ENCODE measurements at regions not wholly inside any gene's neighbourhood (a gene's known extent, or its start where the extent isn't known, plus 50 kb on each side); places are given as distances from the start of the nearest gene placed in this dataset.
A peak's percentile ranks its signal among the peaks of the same experiment; 100 is the strongest.

DNA sequence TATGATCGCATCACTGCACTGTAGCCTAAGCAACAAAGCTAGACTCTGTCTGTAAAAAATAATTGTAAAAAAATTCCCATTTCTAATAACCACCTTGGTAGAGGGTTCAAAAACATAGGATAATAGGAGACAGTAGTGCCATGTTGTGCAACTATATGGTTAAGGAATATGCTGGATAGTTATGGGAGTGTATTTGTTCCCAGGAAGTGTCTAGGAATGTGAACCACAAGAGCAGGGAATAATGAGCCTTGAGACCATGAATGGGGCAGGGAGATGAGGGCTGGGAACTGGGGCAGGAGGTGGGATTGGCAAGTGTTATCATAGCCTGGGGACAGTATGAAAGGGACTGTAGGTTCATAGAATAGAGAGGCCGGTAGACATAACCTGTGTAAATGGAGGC lies 50.4 kb downstream of the RUSC2 start:
- Mint-ChIP-seq H3K9me3 (no peaks in the 10 kb centered on the region), H3K27me3 (ENCODE audit: low read depth) (peaks cover 29% of the 10 kb centered on the region), H3K36me3 (ENCODE audit: insufficient read depth) (peaks cover 1% of the 10 kb centered on the region), H3K4me1 (ENCODE audit: low read depth) (no peaks in the 10 kb centered on the region), H3K4me3 (no peak overlapping the region)
- DNase-seq (no peak), ATAC-seq (no peak)

DNA sequence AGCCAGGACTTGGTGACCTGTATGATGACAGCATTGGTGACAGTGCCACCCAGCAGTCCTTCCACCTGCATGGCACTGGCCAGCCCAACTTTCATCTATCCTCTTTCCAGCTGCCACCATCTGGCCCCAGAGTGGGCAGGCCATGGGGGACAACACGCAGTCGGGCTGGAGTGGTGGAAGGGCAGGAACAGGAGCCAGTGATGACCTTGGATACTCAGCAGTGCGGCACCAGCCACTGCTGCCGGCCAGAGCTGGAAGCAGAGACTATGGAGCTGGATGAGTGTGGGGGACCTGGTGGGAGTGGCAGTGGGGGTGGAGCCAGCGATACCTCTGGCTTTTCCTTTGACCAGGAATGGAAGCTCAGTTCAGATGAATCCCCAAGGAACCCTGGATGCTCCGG lies 56.9 kb downstream of the RUSC2 start:
- no peak for ATAC-seq
- peaks cover 4% of the 10 kb centered on the region for H3K27me3 Mint-ChIP-seq (ENCODE audit: low read depth)
- no peaks in the 10 kb centered on the region for H3K4me1 Mint-ChIP-seq (ENCODE audit: low read depth)
- no peaks in the 10 kb centered on the region for H3K36me3 Mint-ChIP-seq (ENCODE audit: insufficient read depth)
- no peak for DNase-seq
- no peaks in the 10 kb centered on the region for H3K9me3 Mint-ChIP-seq
- no peak overlapping the region for H3K4me3 Mint-ChIP-seq

DNA sequence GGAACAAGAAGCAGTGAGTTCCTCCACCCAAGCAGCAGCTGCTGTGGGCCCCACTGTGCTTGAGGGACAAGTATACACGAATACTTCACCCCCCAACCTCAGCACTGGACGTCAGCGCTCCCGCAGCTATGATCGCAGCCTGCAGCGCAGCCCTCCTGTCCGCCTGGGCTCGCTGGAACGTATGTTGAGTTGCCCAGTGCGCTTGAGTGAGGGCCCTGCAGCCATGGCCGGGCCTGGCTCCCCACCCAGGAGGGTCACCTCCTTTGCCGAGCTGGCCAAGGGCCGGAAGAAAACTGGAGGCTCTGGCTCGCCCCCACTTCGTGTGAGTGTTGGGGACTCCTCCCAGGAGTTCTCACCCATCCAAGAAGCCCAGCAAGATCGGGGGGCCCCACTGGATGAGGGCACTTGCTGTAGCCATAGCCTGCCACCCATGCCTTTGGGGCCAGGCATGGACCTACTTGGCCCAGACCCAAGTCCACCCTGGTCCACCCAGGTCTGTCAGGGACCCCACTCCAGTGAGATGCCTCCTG lies 57.1 kb upstream of the TESK1 start:
- H3K4me1 Mint-ChIP-seq (ENCODE audit: low read depth), result no peaks in the 10 kb centered on the region
- H3K27me3 Mint-ChIP-seq (ENCODE audit: low read depth), result peaks cover 4% of the 10 kb centered on the region
- no peaks in the 10 kb centered on the region for H3K36me3 Mint-ChIP-seq (ENCODE audit: insufficient read depth)
- no peak overlapping the region for H3K4me3 Mint-ChIP-seq
- no peaks in the 10 kb centered on the region for H3K9me3 Mint-ChIP-seq
- DNase-seq, result no peak
- no peak for ATAC-seq

DNA sequence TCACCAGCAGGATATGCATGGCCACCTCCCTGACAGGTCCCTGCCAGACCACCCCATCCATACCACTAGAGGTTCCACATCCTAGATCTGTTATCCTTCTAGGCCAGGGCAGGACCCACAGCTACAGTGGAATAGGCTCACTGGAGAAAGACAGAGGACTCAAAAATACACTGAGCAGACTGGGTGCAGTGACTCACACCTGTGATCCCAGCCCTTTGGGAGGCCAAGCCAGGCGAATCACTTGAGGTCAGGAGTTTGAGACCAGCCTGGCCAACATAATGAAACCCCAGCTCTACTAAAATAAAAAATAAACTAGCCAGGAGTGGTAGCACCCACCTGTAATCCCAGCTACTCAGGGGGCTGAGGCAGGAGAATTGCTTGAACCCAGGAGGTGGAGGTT lies 56.5 kb upstream of the TESK1 start:
- Mint-ChIP-seq H3K4me3 (no peak overlapping the region), H3K4me1 (ENCODE audit: low read depth) (no peaks in the 10 kb centered on the region), H3K27me3 (ENCODE audit: low read depth) (peaks cover 4% of the 10 kb centered on the region), H3K9me3 (no peaks in the 10 kb centered on the region), H3K36me3 (ENCODE audit: insufficient read depth) (no peaks in the 10 kb centered on the region)
- ATAC-seq, result no peak
- no peak for DNase-seq

DNA sequence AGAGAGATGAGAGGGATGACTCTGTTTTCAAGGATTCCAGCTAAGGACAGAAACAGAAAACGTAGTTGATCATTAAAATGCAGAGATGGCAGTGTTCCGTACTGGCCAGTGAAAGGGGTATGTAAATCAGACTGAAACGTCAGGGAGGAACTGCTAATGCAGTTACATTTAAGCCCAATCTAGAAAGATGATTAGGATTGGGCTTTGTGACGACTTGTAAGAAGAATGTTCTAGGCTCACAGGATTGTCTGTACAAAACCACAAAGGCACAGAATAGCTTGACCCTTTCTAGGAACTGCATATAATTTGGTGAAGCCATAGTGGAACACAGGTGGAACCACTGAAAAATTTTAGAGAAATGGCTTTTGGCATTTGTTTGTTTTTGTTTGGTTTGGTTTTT lies 55.6 kb upstream of the TESK1 start:
- Mint-ChIP-seq H3K4me1 (ENCODE audit: low read depth) (no peaks in the 10 kb centered on the region), H3K27me3 (ENCODE audit: low read depth) (peaks cover 4% of the 10 kb centered on the region), H3K36me3 (ENCODE audit: insufficient read depth) (no peaks in the 10 kb centered on the region), H3K4me3 (no peak overlapping the region), H3K9me3 (no peaks in the 10 kb centered on the region)
- no peak for DNase-seq
- ATAC-seq, result no peak

DNA sequence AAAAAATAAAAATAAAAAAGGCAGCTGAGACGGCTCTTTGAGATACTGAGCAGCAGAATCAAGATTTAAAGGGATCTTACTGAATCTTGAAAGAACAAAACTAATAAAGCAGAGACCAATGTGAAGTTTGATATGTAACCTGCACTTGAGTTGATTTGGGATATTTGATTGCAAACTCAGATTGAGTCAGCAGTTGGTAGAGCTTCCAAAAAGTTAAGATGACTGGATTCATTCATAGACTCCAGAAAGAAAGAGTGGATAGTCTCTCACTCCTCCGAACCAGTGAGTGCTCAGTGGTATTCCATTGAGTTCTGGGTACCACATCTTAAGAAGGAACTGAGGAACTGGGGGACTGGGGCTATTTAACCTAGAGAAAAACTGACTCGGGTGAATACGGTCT lies 52.7 kb upstream of the TESK1 start:
- Mint-ChIP-seq H3K4me1 (ENCODE audit: low read depth) (no peaks in the 10 kb centered on the region), H3K36me3 (ENCODE audit: insufficient read depth) (no peaks in the 10 kb centered on the region), H3K27me3 (ENCODE audit: low read depth) (peaks cover 1% of the 10 kb centered on the region), H3K4me3 (no peak overlapping the region), H3K9me3 (no peaks in the 10 kb centered on the region)
- DNase-seq (no peak), ATAC-seq (no peak)

DNA sequence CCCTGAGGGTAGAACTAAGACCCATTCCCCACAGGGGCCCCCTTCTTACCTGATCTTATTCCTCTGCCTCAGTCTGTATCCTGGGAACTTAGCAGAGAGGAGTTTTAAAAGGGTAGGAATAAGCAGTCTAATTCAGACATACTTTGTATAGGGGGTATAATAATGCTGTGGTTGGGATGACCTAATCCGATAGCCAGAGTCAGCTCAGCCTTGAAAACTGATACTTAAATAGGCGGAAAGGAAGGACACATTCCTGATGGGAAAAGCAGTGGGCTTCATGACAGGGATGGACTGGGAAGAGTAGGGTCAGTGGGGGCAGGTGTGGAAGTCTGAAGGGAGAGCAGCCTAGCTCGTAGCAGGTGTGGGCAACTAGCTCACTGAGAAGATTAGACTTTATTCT lies 52.2 kb upstream of the TESK1 start:
- H3K36me3 Mint-ChIP-seq (ENCODE audit: insufficient read depth), result no peaks in the 10 kb centered on the region
- ATAC-seq, result no peak
- no peak overlapping the region for H3K4me3 Mint-ChIP-seq
- no peaks in the 10 kb centered on the region for H3K4me1 Mint-ChIP-seq (ENCODE audit: low read depth)
- peaks cover 1% of the 10 kb centered on the region for H3K27me3 Mint-ChIP-seq (ENCODE audit: low read depth)
- no peak for DNase-seq
- H3K9me3 Mint-ChIP-seq, result no peaks in the 10 kb centered on the region

DNA sequence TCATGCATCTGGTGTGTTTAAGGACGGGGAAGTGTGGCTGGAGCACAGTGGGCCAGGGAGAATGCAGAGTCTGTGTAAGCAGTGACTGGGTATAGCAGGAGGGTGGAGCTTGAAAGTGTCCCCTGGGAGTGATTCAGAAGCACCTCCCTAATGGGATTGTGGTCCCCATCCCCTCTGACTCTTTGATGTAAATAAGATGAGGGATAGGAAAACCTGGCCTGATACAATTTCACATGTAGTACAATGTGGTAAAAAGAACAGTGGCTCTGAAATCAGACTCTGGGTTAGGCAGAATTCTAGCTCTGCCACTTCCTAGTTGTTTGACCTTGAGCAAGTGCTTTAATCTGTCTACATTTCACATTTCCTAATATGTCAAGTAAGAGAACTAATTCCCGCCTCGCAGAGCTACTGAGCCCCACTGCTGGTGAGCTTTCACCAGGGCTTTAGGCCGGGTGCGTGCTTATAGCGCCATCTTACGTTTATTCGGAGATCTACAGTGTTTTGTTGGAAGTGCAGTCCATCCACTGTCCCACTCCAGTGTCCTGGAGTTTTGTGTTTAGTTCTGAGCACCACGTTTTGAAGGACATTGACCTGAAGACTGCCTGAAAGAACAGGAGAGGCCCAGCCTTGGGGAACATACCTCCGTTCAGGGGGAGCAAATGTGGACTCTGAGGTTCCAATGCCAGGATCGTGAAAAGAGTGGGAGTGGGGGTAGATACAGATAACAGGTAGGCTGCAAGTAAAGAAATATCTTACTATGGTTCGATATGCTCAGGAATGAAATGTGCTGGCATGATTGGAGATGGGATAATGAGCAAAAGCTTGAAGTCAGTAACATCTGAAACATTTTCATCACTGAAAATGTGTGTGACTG lies 51.2 kb upstream of the TESK1 start:
- Mint-ChIP-seq H3K27me3 (ENCODE audit: low read depth) (peaks cover 1% of the 10 kb centered on the region), H3K36me3 (ENCODE audit: insufficient read depth) (no peaks in the 10 kb centered on the region), H3K4me1 (ENCODE audit: low read depth) (no peaks in the 10 kb centered on the region), H3K9me3 (no peaks in the 10 kb centered on the region), H3K4me3 (no peak overlapping the region)
- no peak for DNase-seq
- peak; percentile 66 to 72 for ATAC-seq

DNA sequence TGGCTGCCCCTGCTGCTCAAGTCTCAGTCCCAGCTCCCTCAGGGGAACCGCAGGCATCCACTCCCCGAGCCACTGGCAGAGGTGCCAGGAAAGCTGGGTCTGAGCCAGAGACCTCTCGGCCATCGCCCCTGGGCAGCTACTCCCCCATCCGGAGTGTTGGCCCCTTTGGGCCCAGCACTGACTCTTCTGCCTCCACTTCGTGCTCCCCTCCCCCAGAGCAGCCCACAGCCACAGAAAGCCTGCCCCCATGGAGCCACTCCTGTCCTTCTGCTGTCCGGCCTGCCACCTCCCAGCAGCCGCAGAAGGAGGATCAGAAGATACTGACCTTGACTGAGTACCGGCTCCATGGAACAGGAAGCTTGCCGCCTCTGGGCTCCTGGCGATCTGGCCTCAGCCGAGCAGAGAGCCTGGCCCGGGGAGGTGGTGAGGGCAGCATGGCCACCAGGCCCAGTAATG lies 49.8 kb upstream of the TESK1 start:
- H3K27me3 Mint-ChIP-seq (ENCODE audit: low read depth), result peaks cover 1% of the 10 kb centered on the region
- H3K4me3 Mint-ChIP-seq, result no peak overlapping the region
- no peaks in the 10 kb centered on the region for H3K4me1 Mint-ChIP-seq (ENCODE audit: low read depth)
- no peaks in the 10 kb centered on the region for H3K36me3 Mint-ChIP-seq (ENCODE audit: insufficient read depth)
- no peaks in the 10 kb centered on the region for H3K9me3 Mint-ChIP-seq
- no peak for DNase-seq
- ATAC-seq, result no peak
